Mesendoderm (in vitro differentiated cells): ENCODE measurements at regions not wholly inside any gene's neighbourhood (a gene's known extent, or its start where the extent isn't known, plus 50 kb on each side); places are given as distances from the start of the nearest gene placed in this dataset.
A peak's percentile ranks its signal among the peaks of the same experiment; 100 is the strongest.

Source experiments
- DNase-seq: peaks from one replicate; pipeline ENCODE4 v3.0.0; 2013
- H2AK5ac ChIP-seq: 2 replicates; pipeline ENCODE4 v1.6.1; 2013; ENCODE audit warnings: low read length, inconsistent platforms
- H2BK120ac ChIP-seq: 2 replicates; pipeline ENCODE4 v1.6.1; 2013; ENCODE audit warnings: low read depth, mild to moderate bottlenecking, low read length, moderate library complexity, mixed read lengths
- H2BK15ac ChIP-seq: replicated peaks from 2 replicates; pipeline ENCODE4 v1.6.1; 2013; ENCODE audit warnings: low read depth, mild to moderate bottlenecking, moderate library complexity
- H2BK5ac ChIP-seq: 2 replicates; pipeline ENCODE4 v1.6.1; 2013; ENCODE audit warnings: low read length, inconsistent platforms
- H3K18ac ChIP-seq: 2 replicates; pipeline ENCODE4 v1.6.1; 2013; ENCODE audit warnings: mild to moderate bottlenecking, low read length, mixed read lengths
- H3K23ac ChIP-seq: one replicate; pipeline ENCODE4 v1.6.1; 2013; ENCODE audit warnings: low read length
- H3K27ac ChIP-seq: 2 replicates; pipeline ENCODE4 v1.5.1; 2013; ENCODE audit warnings: low read depth, mild to moderate bottlenecking, inconsistent platforms, low read length, moderate library complexity
- H3K27me3 ChIP-seq: 2 replicates; pipeline ENCODE4 v1.6.1; 2013; ENCODE audit warnings: low read length, control low read depth, mild to moderate bottlenecking, inconsistent platforms; ENCODE audit not compliant: insufficient read depth, poor library complexity
- H3K36me3 ChIP-seq: 2 replicates; pipeline ENCODE4 v1.6.1; 2013; ENCODE audit warnings: low read length, inconsistent platforms; ENCODE audit not compliant: control insufficient read depth, insufficient read depth
- H3K4ac ChIP-seq: one replicate; pipeline ENCODE4 v1.6.1; 2013; ENCODE audit warnings: low read depth, mild to moderate bottlenecking, low read length, moderate library complexity
- H3K4me1 ChIP-seq: 2 replicates; pipeline ENCODE4 v1.6.1; 2013; ENCODE audit warnings: low read depth, low read length, inconsistent platforms; ENCODE audit not compliant: control insufficient read depth
- H3K4me2 ChIP-seq: 2 replicates; pipeline ENCODE4 v1.6.1; 2013; ENCODE audit warnings: low read length
- H3K4me3 ChIP-seq: 2 replicates; pipeline ENCODE4 v1.5.1; 2013; ENCODE audit warnings: mild to moderate bottlenecking, low read length
- H3K56ac ChIP-seq: one replicate; pipeline ENCODE4 v1.6.1; 2013; ENCODE audit warnings: low read length
- H3K79me1 ChIP-seq: 2 replicates; pipeline ENCODE4 v1.6.1; 2013; ENCODE audit warnings: low read length, inconsistent platforms
- H3K79me2 ChIP-seq: 2 replicates; pipeline ENCODE4 v1.6.1; 2013; ENCODE audit warnings: mild to moderate bottlenecking, low read length; ENCODE audit not compliant: control insufficient read depth, insufficient read depth
- H3K9ac ChIP-seq: 2 replicates; pipeline ENCODE4 v1.6.1; 2013; ENCODE audit warnings: low read length, inconsistent platforms
- H4K5ac ChIP-seq: one replicate; pipeline ENCODE4 v1.6.1; 2013; ENCODE audit warnings: low read length
- H4K8ac ChIP-seq: one replicate; pipeline ENCODE4 v1.6.1; 2013; ENCODE audit warnings: low read depth, mild to moderate bottlenecking, control low read depth, low read length, moderate library complexity
- WGBS: extraction: QIAGEN DNeasy Blood & Tissue Kit; methylation state at CpG from one replicate; pipeline ENCODE4 v1.1.7; 2013; ENCODE audit warnings: low lambda C conversion rate, missing lambda C conversion rate; ENCODE audit not compliant: insufficient coverage; ENCODE audit errors: extremely low coverage; 5-methylcytosine and 5-hydroxymethylcytosine counted together

DNA sequence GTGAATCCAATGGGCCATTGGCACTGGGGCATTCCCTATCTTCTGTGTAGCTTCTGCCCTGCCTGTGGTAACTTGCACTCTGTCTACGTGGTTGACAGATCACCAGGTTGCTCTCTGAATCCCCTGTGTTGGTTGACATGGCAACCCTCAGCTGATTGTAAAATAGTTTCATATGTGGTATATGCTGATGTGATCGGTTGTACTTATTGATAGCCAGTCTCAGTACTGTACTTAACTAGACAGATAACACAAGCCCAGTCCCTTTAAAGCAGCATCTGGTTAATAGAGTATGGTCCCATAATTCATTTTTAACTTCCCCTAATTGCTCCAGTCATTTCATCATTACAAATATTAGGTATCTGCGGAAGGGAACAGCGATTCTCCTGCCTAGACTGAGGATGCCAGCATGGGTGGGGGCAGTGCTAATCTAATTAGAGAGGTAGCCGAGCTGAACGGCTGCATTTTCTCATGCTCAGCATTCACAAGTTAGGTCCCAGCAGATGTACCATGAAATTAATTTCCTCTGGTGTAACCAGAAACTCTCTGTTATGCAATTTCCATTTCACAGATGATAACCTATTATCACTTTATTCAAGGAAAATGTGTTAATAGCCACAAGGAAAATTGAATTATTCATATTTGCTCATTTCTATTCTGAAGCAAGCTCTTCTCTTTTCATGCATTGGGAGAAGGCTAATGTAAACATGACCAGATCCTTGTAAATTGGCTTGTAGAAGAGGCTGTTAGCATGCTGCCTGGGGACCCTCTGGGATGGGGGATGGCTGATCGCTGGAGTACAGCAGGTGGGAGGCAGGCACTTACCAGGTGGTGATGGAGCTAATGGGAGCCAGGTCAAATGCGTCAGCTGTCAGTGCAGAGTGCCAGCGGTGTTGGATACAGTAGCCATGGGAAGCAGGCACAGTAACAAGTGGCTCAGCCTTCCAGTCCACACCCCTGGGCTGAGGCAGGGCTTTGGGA is 608.3 kb downstream of the GALR1 start:
- Histone ChIP-seq H3K27me3 (no peaks in the 10 kb centered on the region), H2BK120ac (no peak overlapping the region), H3K18ac (no peak overlapping the region), H4K5ac (no peak overlapping the region), H3K27ac (no peak overlapping the region), H2AK5ac (no peak overlapping the region), H3K36me3 (no peaks in the 10 kb centered on the region), H3K79me1 (no peaks in the 10 kb centered on the region), H3K4me1 (no peaks in the 10 kb centered on the region), H3K56ac (no peak overlapping the region), H3K9ac (no peak overlapping the region), H2BK15ac (no peak overlapping the region), H3K4me3 (no peak overlapping the region), H3K4ac (no peak overlapping the region), H2BK5ac (no peak overlapping the region), H3K79me2 (no peaks in the 10 kb centered on the region), H3K4me2 (no peak overlapping the region), H3K23ac (no peak overlapping the region), H4K8ac (no peak overlapping the region)
- no peak for DNase-seq
- WGBS = no CpG with 5 or more reads among the region's 9 CpGs

- H4K8ac ChIP-seq = no peak overlapping the region
- no peaks in the 10 kb centered on the region for H3K79me1 ChIP-seq
- no peak overlapping the region for H4K5ac ChIP-seq
- H2BK15ac ChIP-seq = no peak overlapping the region
- no peak overlapping the region for H3K4ac ChIP-seq
- H3K36me3 ChIP-seq = no peaks in the 10 kb centered on the region
- H3K27me3 ChIP-seq = no peaks in the 10 kb centered on the region
- H3K9ac ChIP-seq = no peak overlapping the region
- no peak overlapping the region for H3K56ac ChIP-seq
- H3K4me2 ChIP-seq = no peak overlapping the region
- no CpG with 5 or more reads among the region's 5 CpGs for WGBS
- H2AK5ac ChIP-seq = no peak overlapping the region
- H2BK120ac ChIP-seq = no peak overlapping the region
- no peak overlapping the region for H2BK5ac ChIP-seq
- no peak overlapping the region for H3K23ac ChIP-seq
- H3K4me1 ChIP-seq = no peaks in the 10 kb centered on the region
- H3K18ac ChIP-seq = no peak overlapping the region
- no peak overlapping the region for H3K27ac ChIP-seq
- no peaks in the 10 kb centered on the region for H3K79me2 ChIP-seq
- no peak overlapping the region for H3K4me3 ChIP-seq
- DNase-seq = no peak
Observed at GRCh38 chr18:77859634-77860033, 610.0 kb downstream of the GALR1 start.

DNA sequence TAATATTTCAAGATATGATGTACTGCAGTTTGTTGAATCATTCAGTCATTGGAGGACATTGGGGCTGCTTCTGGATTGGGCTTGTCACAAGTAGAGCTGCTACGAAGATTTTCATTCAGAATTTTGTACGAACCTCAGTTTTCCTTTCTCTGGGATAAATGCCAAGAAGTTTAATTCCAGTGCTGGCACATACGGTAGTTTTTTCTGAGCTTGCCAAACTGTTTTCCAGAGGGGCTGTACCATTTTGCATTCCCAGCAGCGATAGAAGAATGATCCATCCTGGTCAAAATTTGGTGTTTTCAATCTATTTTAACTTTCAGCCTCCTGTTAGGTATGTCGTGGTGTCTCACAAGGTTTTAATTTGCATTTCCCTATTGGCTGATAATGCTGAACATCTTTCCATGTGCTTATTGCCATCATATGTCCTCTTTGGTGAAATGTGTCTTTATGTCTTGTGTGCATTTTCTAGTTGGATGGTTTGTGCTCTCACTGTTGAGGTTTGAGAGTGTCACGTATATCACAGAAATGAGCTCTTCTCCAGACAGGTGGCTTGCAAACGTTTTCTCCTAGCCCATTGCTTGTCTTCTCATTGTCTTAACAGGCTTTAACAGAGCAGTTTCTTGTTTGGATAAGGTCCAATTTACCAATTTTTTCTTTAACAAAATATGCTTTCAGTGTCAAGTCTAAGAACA is 612.6 kb downstream of the GALR1 start:
- Histone ChIP-seq H3K4me2 (no peak overlapping the region), H3K56ac (no peak overlapping the region), H2BK5ac (no peak overlapping the region), H3K4me1 (no peaks in the 10 kb centered on the region), H3K18ac (no peak overlapping the region), H2AK5ac (no peak overlapping the region), H4K8ac (no peak overlapping the region), H3K9ac (no peak overlapping the region), H2BK15ac (no peak overlapping the region), H3K36me3 (no peaks in the 10 kb centered on the region), H4K5ac (no peak overlapping the region), H3K79me1 (no peaks in the 10 kb centered on the region), H3K27ac (no peak overlapping the region), H2BK120ac (no peak overlapping the region), H3K23ac (no peak overlapping the region), H3K4me3 (no peak overlapping the region), H3K4ac (no peak overlapping the region), H3K27me3 (no peaks in the 10 kb centered on the region), H3K79me2 (no peaks in the 10 kb centered on the region)
- DNase-seq = no peak
- WGBS = no CpG with 5 or more reads among the region's 7 CpGs

DNA sequence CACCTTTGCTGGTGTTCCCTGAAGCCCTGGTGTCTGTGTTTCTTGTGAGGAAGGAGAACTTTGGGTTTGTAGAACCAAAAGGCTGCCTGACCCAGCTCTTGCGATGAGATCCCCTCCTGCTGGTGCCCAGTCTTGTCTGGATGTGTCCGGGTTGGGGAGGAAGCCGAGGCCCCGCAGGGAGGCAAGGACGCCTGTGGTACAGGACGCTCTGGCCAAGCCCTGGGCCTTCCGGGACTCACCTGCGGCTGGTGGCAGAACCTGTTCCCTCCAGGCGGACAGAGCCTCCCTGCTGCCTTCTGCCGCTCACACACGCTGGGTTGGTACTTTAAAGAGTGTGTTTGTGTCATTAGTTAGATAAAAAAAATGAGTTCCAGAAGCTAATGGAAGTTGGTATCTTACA is 616.2 kb downstream of the GALR1 start:
- H2AK5ac ChIP-seq = no peak overlapping the region
- H3K18ac ChIP-seq = no peak overlapping the region
- no peaks in the 10 kb centered on the region for H3K79me2 ChIP-seq
- H2BK120ac ChIP-seq = no peak overlapping the region
- H3K27me3 ChIP-seq = no peaks in the 10 kb centered on the region
- no peaks in the 10 kb centered on the region for H3K4me1 ChIP-seq
- no peak overlapping the region for H2BK5ac ChIP-seq
- no peaks in the 10 kb centered on the region for H3K79me1 ChIP-seq
- H3K4me2 ChIP-seq = no peak overlapping the region
- H3K4ac ChIP-seq = no peak overlapping the region
- H3K56ac ChIP-seq = no peak overlapping the region
- no CpG with 5 or more reads among the region's 11 CpGs for WGBS
- H2BK15ac ChIP-seq = no peak overlapping the region
- no peak overlapping the region for H3K4me3 ChIP-seq
- H3K36me3 ChIP-seq = no peaks in the 10 kb centered on the region
- H3K23ac ChIP-seq = no peak overlapping the region
- H4K8ac ChIP-seq = no peak overlapping the region
- H4K5ac ChIP-seq = no peak overlapping the region
- no peak overlapping the region for H3K9ac ChIP-seq
- H3K27ac ChIP-seq = no peak overlapping the region
- DNase-seq = no peak

GRCh38 chr18:77866351-77866750 is 616.7 kb downstream of the GALR1 start:
- no peak overlapping the region for H3K4me3 ChIP-seq
- no CpG with 5 or more reads among the region's 8 CpGs for WGBS

More at GRCh38 chr18:77866351-77866750, 616.7 kb downstream of the GALR1 start:
- Histone ChIP-seq H3K27me3 (no peaks in the 10 kb centered on the region), H4K8ac (no peak overlapping the region), H3K9ac (no peak overlapping the region), H3K4me1 (no peaks in the 10 kb centered on the region), H4K5ac (no peak overlapping the region), H3K4me2 (no peak overlapping the region), H3K23ac (no peak overlapping the region), H3K4ac (no peak overlapping the region), H3K18ac (no peak overlapping the region), H3K27ac (no peak overlapping the region), H2BK15ac (no peak overlapping the region), H3K56ac (no peak overlapping the region), H3K79me2 (no peaks in the 10 kb centered on the region), H2BK5ac (no peak overlapping the region), H2AK5ac (no peak overlapping the region), H2BK120ac (no peak overlapping the region), H3K36me3 (no peaks in the 10 kb centered on the region), H3K79me1 (no peaks in the 10 kb centered on the region)
- peak; percentile 37 for DNase-seq
